ENCODE measurements at regions not wholly inside any gene's neighbourhood (a gene's known extent, or its start where the extent isn't known, plus 50 kb on each side); places are given as distances from the start of the nearest gene placed in this dataset.

DNA sequence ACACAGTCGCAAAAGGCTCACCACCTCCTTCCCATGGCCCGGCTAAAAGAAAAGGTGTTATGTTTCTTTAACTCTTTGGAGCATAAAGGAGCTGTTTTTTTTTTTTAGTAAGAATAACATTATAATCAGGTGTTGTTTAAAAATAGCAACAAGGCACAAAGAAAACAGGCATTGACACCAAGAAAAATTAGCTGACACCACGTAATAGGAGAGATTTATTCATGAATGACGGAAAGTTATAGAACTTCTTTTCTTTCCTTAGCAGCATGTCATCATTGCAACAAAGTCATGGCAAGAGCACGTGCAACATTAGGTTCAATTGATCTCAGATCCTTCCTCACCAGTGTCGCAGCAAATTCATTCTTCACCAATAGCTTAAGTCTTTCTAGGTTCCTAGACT lies 302.9 kb upstream of the ZFP42 start:
- H3K27ac ChIP-seq (ENCODE audit: low read depth, low read length), result no peak overlapping the region
- WGBS, 2 experiments (ENCODE audit: extremely low coverage in 1 of 2, insufficient coverage in 1 of 2, insufficient read length in 1 of 2, insufficient replicate concordance in 2 of 2, low coverage in 1 of 2, low lambda C conversion rate in 2 of 2, missing lambda C conversion rate in 1 of 2), result 86% methylated on average over 6 of the region's 6 CpGs; no CpG with 5 or more reads in 1 of the 2 experiments
- H2BK20ac ChIP-seq (ENCODE audit: low read length), result no peak overlapping the region
- H4K20me1 ChIP-seq (replicated peaks in 1 of 2; ENCODE audit: control insufficient read depth in 1 of 2, insufficient read depth in 2 of 2, low read length in 2 of 2), result no peaks in the 10 kb centered on the region
- H2BK5ac ChIP-seq (ENCODE audit: low read depth, low read length), result no peak overlapping the region
- H3K9me3 ChIP-seq (ENCODE audit: insufficient read depth in 2 of 2, low read depth in 1 of 2, low read length in 1 of 2), result peaks cover 0 to 7% of the 10 kb centered on the region in 2 experiments; a peak in 1 of 4 replicates
- H3K36me3 ChIP-seq (ENCODE audit: control insufficient read depth in 2 of 4, insufficient read depth in 4 of 4, low read length in 3 of 4), result no peaks in the 10 kb centered on the region
- POLR2A ChIA-PET (ENCODE audit: partially characterized antibody), result no interaction called here
- H3K4ac ChIP-seq (replicated peaks; ENCODE audit: insufficient read length, low read depth, low read length), result no peak overlapping the region
- H4K91ac ChIP-seq (replicated peaks; ENCODE audit: insufficient read length, low read length), result no peak overlapping the region
- H3K4me2 ChIP-seq (ENCODE audit: insufficient read depth in 1 of 2, low read depth in 2 of 2, low read length in 2 of 2), result no peak overlapping the region
- H4K5ac ChIP-seq (ENCODE audit: insufficient read length, low read depth, low read length), result no peak overlapping the region
- CTCF ChIA-PET (ENCODE audit: partially characterized antibody), result interaction anchor here (0.8 kb wide), 1 partner anchor 22 kb away, joined by 5 read pairs; no protein-coding TSS in a partner anchor
- no peaks in the 10 kb centered on the region for H3K4me1 ChIP-seq (replicated peaks in 1 of 4; ENCODE audit: control insufficient read depth in 3 of 4, insufficient read depth in 4 of 4, low read length in 3 of 4)
- H3K79me1 ChIP-seq (ENCODE audit: low read depth, low read length), result no peaks in the 10 kb centered on the region
- H3K79me2 ChIP-seq (ENCODE audit: control insufficient read depth in 1 of 2, insufficient read depth in 2 of 2, low read length in 2 of 2), result no peaks in the 10 kb centered on the region
- H4K8ac ChIP-seq (ENCODE audit: extremely low read depth, insufficient read depth, low read length), result no peak overlapping the region
- H3K56ac ChIP-seq (replicated peaks; ENCODE audit: insufficient read length, low read depth, low read length), result no peak overlapping the region
- H3K18ac ChIP-seq (ENCODE audit: extremely low read depth, low read length), result no peak overlapping the region
- no peak overlapping the region for H2BK15ac ChIP-seq (ENCODE audit: low read length)
- no peak overlapping the region for H3K14ac ChIP-seq (ENCODE audit: insufficient read length)
- no peaks in the 10 kb centered on the region for H3K23me2 ChIP-seq (ENCODE audit: low read depth, low read length)
- H3K4me3 ChIP-seq (ENCODE audit: extremely low read depth in 1 of 4, insufficient read depth in 2 of 4, low read depth in 3 of 4, low read length in 4 of 4), result no peak overlapping the region
- no peak overlapping the region for H2AK5ac ChIP-seq (ENCODE audit: low read depth, low read length)
- no peaks in the 10 kb centered on the region for H3K27me3 ChIP-seq (replicated peaks in 1 of 4; ENCODE audit: control insufficient read depth in 3 of 4, extremely low read depth in 1 of 4, insufficient read depth in 3 of 4, low read length in 3 of 4)
- H3K23ac ChIP-seq (ENCODE audit: insufficient read length), result no peak overlapping the region
- no peak overlapping the region for H3K9ac ChIP-seq (replicated peaks in 1 of 4; ENCODE audit: extremely low read depth in 1 of 4, low read depth in 3 of 4, low read length in 3 of 4)
- TF ChIP-seq CEBPB (IDR thresholded peaks at IDR 0.05; ENCODE audit: low read depth, low read length), result no peak
- TF ChIP-seq NRF1 (IDR thresholded peaks at IDR 0.05; ENCODE audit: low read depth, low read length), result no peak
- no peak for TF ChIP-seq BACH1 (IDR thresholded peaks at IDR 0.05; ENCODE audit: low read length)
- no peak for TF ChIP-seq RXRA (IDR thresholded peaks at IDR 0.05; ENCODE audit: insufficient read depth, low read depth, low read length)
- no peak for TF ChIP-seq HDAC6 (IDR thresholded peaks at IDR 0.05; ENCODE audit: low read depth, low read length)
- no peak for FAIRE-seq
- no peak for DNase-seq (ENCODE audit: low read depth in 1 of 2, low spot score in 2 of 2)
- H2BK120ac ChIP-seq (replicated peaks; ENCODE audit: low read depth, low read length), result no peak overlapping the region
- no peak overlapping the region for H2BK12ac ChIP-seq (ENCODE audit: low read depth, low read length)
- H2AFZ ChIP-seq (ENCODE audit: low read length), result no peak overlapping the region

Measured in H1 (cell line).